Astrocyte (in vitro differentiated cells and primary cell): ENCODE measurements at regions not wholly inside any gene's neighbourhood (a gene's known extent, or its start where the extent isn't known, plus 50 kb on each side); places are given as distances from the start of the nearest gene placed in this dataset.

ENCODE experiments used
- CTCF ChIP-seq: IDR thresholded peaks from 2 replicates; pipeline ENCODE4 v1.5.1; 2011; ENCODE audit warnings: low read depth, mild to moderate bottlenecking, inconsistent platforms, low read length, moderate library complexity; ENCODE audit not compliant: insufficient read depth
- EZH2 ChIP-seq: IDR thresholded peaks from 2 replicates; pipeline ENCODE4 v1.6.1; 2012; ENCODE audit warnings: mild to moderate bottlenecking, low read length, inconsistent platforms; ENCODE audit not compliant: insufficient read depth

GRCh38 chr19:31057476-31057875 is 291.8 kb downstream of the TSHZ3 start:
- TF ChIP-seq CTCF, result no peak
- no peak for TF ChIP-seq EZH2
